Fibroblast of lung (primary cell): ENCODE measurements at regions not wholly inside any gene's neighbourhood (a gene's known extent, or its start where the extent isn't known, plus 50 kb on each side); places are given as distances from the start of the nearest gene placed in this dataset.

Experiments
- EZH2 ChIP-seq: IDR thresholded peaks from 2 replicates; pipeline ENCODE4 v1.5.1; 2012; ENCODE audit warnings: low read length, control low read depth, mild to moderate bottlenecking; ENCODE audit errors: missing control alignments
- TF ChIP-seq, protein P1 (sequence below), 2 donors: IDR thresholded peaks in 1 of 2; conservative IDR thresholded peaks in 1 of 2; 1 replicate in 1 of 2; 2 replicates in 1 of 2; pipeline ENCODE4 v1.5.1; 2011 to 2012; ENCODE audit warnings: low read length in 2 of 2, control low read depth in 1 of 2, inconsistent platforms in 1 of 2, low read depth in 1 of 2, mild to moderate bottlenecking in 1 of 2

DNA sequence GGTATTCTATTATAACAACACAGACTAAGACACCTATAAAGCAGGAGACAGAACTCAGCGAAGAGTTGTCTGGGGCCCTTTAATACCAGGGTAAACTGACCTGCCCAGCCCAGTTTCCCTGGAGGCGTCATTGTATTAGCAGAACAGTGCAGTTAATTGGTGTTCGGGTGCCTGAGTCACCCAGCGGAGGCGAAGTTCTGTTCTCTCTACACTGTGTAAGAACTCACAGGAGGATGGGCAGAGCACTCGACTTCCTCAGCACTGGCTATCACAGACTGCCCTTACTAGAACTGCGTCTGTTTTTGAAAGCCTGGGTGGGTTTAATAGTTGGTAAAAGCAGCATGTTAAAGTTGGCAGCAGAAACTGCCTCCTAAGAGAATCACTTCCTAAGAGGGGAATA lies 106.5 kb upstream of the ATP8B1 start:
- TF ChIP-seq, protein P1, sequence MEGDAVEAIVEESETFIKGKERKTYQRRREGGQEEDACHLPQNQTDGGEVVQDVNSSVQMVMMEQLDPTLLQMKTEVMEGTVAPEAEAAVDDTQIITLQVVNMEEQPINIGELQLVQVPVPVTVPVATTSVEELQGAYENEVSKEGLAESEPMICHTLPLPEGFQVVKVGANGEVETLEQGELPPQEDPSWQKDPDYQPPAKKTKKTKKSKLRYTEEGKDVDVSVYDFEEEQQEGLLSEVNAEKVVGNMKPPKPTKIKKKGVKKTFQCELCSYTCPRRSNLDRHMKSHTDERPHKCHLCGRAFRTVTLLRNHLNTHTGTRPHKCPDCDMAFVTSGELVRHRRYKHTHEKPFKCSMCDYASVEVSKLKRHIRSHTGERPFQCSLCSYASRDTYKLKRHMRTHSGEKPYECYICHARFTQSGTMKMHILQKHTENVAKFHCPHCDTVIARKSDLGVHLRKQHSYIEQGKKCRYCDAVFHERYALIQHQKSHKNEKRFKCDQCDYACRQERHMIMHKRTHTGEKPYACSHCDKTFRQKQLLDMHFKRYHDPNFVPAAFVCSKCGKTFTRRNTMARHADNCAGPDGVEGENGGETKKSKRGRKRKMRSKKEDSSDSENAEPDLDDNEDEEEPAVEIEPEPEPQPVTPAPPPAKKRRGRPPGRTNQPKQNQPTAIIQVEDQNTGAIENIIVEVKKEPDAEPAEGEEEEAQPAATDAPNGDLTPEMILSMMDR (conservative IDR thresholded peaks at IDR 0.05 in 1 of 2, IDR thresholded peaks at IDR 0.05 in 1 of 2; ENCODE audit: low read depth in 1 of 2, low read length in 2 of 2): no peak
- no peak for TF ChIP-seq EZH2
